Aorta (tissue), 5 donors: ENCODE measurements at regions not wholly inside any gene's neighbourhood (a gene's known extent, or its start where the extent isn't known, plus 50 kb on each side); places are given as distances from the start of the nearest gene placed in this dataset.
A peak's percentile ranks its signal among the peaks of the same experiment; 100 is the strongest.
"Not testable (repeated sequence)": the region's sequence is repeated elsewhere in the genome, so short reads cannot be mapped to it uniquely, and the experiment has no call there.

Source experiments
- ATAC-seq: fragments of 200-7000 bp; cut with Tn5 transposase; one replicate; pipeline ENCODE4 v1.9.1; 2022; ENCODE audit warnings: moderate library complexity; ENCODE audit not compliant: low FRiP score
- DNase-seq, 2 donors: peaks; one replicate each; pipeline ENCODE4 v3.0.0-alpha.2; 2020
- H3K27ac ChIP-seq, 2 donors: one replicate each; pipeline ENCODE4 v1.5.1; 2013; ENCODE audit warnings: low read length in 2 of 2, mild to moderate bottlenecking in 2 of 2, moderate library complexity in 2 of 2, control low read depth in 1 of 2, inconsistent platforms in 1 of 2, low read depth in 1 of 2
- H3K27me3 ChIP-seq, 2 donors: one replicate each; pipeline ENCODE4 v1.6.1; 2013; ENCODE audit warnings: control low read depth in 1 of 2, low read length in 1 of 2, mild to moderate bottlenecking in 1 of 2, moderate library complexity in 1 of 2; ENCODE audit not compliant: insufficient read depth in 2 of 2, control insufficient read depth in 1 of 2
- H3K36me3 ChIP-seq, 2 donors: one replicate each; pipeline ENCODE4 v1.6.1; 2013; ENCODE audit warnings: control low read depth in 1 of 2, low read length in 1 of 2, mild to moderate bottlenecking in 1 of 2; ENCODE audit not compliant: insufficient read depth in 2 of 2, control insufficient read depth in 1 of 2
- H3K4me1 ChIP-seq, 2 donors: one replicate each; pipeline ENCODE4 v1.6.1; 2013; ENCODE audit warnings: low read length in 2 of 2, control low read depth in 1 of 2, mild to moderate bottlenecking in 1 of 2, moderate library complexity in 1 of 2; ENCODE audit not compliant: insufficient read depth in 2 of 2, control insufficient read depth in 1 of 2
- H3K4me3 ChIP-seq, 2 donors: one replicate each; pipeline ENCODE4 v1.5.1; 2013; ENCODE audit warnings: low read length in 2 of 2, control low read depth in 1 of 2, mild to moderate bottlenecking in 1 of 2
- H3K9me3 ChIP-seq: one replicate; pipeline ENCODE4 v1.6.1; 2013; ENCODE audit warnings: mild to moderate bottlenecking, low read length; ENCODE audit not compliant: control insufficient read depth
- WGBS, 2 donors: extraction: QIAGEN DNeasy Blood & Tissue Kit; methylation state at CpG; one replicate each; pipeline ENCODE4 v1.1.7; 2013; 5-methylcytosine and 5-hydroxymethylcytosine counted together
- intact Hi-C, 2 donors: fragments of 100-400 bp; cut with DNase I; formaldehyde crosslinking; loops; one replicate each; pipeline versions ENCODE4 v1.14.2 to v1.15.0; 2022
- donor health status: healthy with polysubstance abuse.
- donor health status: Bipolar disorder and iron deficiency.
- donor health status: DM: no; HTN: no; CAD: no.
- donor health status: DM: no; HTN: no; CAD: no.
- donor health status: DM: yes; HTN: yes; CAD: no.

DNA sequence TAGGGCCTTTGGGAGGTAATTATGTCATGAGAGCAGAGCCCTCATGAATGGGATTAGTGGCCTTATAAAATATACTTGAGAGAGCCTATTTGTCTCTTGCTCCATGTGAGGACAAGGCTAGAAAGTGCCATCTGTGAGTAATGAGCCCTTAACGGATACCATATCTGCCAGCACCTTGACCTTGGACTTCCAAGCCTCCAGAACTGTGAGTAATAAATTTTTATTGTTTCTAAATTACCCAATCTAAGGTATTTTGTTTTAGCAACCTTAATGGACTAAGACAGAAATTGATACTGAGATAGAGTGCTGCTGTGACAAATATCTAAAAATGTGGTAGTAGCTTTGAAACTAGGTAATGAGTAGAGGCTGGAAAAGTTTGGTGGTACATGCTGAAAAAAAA, 285.0 kb upstream of the DIPK2B start:
- Histone ChIP-seq H3K36me3 (no peaks in the 10 kb centered on the region), H3K4me3 (no peak overlapping the region), H3K4me1 (no peaks in the 10 kb centered on the region), H3K27me3 (no peaks in the 10 kb centered on the region), H3K27ac (no peak overlapping the region), H3K9me3 (no peaks in the 10 kb centered on the region)
- intact Hi-C loops, result no loop called here
- WGBS, 2 donors, result 77 to 85% methylated on average over 1 of the region's 1 CpG
- ATAC-seq (no peak), DNase-seq (no peak)

DNA sequence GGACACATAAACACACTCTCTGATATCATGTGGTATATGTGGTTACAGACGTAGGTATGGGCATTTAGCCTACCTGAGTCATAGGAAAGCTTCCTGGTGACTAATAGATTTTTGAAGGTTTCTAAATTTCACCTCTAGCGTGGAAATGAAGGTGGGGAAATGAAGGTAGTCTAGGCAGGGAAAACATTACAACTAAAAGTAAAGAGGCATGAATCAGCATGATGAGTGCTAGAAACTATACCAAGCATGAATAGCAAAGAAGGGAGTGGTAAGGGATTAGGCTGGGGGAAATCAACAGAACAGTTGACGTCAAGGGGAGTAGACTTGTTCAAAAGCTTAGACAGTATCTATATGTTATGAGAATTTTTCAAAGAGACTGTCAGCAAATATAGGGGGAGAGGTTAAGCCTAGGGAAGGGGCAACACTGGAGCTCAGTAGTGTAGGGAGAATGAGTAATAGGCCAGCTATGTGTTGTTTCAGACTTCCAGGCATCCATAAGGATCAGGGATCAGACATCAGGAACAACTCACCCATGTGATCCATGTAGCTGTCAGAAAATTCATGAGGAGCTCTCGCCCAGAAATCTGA, 279.3 kb upstream of the DIPK2B start:
- Histone ChIP-seq H3K4me1 (peaks cover 0 to 6% of the 10 kb centered on the region in 2 donors), H3K27ac (no peak overlapping the region), H3K9me3 (no peaks in the 10 kb centered on the region), H3K4me3 (no peak overlapping the region), H3K36me3 (no peaks in the 10 kb centered on the region), H3K27me3 (no peaks in the 10 kb centered on the region)
- intact Hi-C loops, result no loop called here
- no peak for DNase-seq
- no peak for ATAC-seq
- WGBS, 2 donors, result 50 to 58% methylated on average over 4 of the region's 4 CpGs

- intact Hi-C loops, result no loop called here
- Histone ChIP-seq H3K36me3 (no peaks in the 10 kb centered on the region), H3K4me1 (peaks cover 0 to 6% of the 10 kb centered on the region in 2 donors), H3K4me3 (no peak overlapping the region), H3K9me3 (no peaks in the 10 kb centered on the region), H3K27me3 (no peaks in the 10 kb centered on the region), H3K27ac (peak overlapping the region in 1 of 2 donors; percentile 71)
- WGBS, 2 donors, result 38 to 56% methylated on average over 4 of the region's 4 CpGs
- ATAC-seq, result no peak
- DNase-seq, result no peak
Measured at GRCh38 chrX:45479196-45479834, 278.6 kb upstream of the DIPK2B start.

DNA sequence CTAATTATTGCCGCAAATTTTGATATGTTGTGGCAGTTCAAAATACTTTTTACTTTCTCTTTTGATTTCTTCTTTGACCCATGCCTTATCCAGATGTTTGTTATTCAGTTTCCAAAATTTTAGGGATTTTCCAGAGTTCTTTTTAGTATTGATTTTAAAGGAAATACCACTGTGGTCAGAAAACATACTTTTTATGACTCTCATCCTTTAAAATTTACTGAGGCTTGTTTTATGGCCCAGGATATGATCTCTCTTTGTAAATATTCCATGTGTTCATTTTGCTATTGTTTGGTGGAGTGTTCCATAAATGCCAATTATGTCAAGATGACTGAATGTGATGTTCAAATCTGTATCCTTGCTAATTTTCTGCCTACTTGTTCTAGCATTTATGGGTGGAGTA, 272.3 kb upstream of the DIPK2B start:
- Histone ChIP-seq H3K36me3 (no peaks in the 10 kb centered on the region), H3K27ac (no peak overlapping the region)

GRCh38 chrX:45467537-45467936, 266.9 kb upstream of the DIPK2B start:
- ATAC-seq, intact Hi-C loops, DNase-seq, H3K36me3 ChIP-seq, H3K9me3 ChIP-seq, H3K27ac ChIP-seq, H3K27me3 ChIP-seq, H3K4me1 ChIP-seq, H3K4me3 ChIP-seq: not testable (repeated sequence)
- 94% methylated on average over 6 of the region's 6 CpGs for WGBS, 2 donors

More for the DNA sequence above, 272.3 kb upstream of the DIPK2B start:
- no peaks in the 10 kb centered on the region for H3K9me3 ChIP-seq
- intact Hi-C loops, result no loop called here
- H3K4me3 ChIP-seq, result no peak overlapping the region
- no peaks in the 10 kb centered on the region for H3K27me3 ChIP-seq
- DNase-seq, result no peak
- no peaks in the 10 kb centered on the region for H3K4me1 ChIP-seq
- ATAC-seq, result no peak
- 69 to 94% methylated on average over 1 of the region's 1 CpG for WGBS, 2 donors

DNA sequence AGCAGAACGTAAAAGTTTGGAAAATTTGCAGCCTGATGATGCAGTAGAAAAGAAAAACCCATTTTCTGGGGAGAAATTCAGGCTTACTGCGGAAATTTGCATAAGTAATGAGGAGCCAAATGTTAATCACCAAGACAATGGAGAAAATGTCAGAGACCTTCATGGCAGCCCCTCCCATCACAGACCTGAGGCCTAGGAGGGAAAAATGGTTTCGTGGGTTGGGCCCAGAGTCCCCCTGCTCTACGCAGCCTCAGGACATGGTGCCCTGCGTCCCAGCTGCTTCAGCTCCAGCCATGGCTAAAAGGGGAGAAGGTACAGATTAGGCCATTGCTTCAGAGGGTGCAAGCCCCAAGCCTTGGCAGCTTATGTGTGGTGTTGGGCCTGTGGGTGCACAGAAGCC, 255.1 kb upstream of the DIPK2B start:
- H3K27ac ChIP-seq, H3K4me3 ChIP-seq, DNase-seq, H3K27me3 ChIP-seq, H3K9me3 ChIP-seq, ATAC-seq, intact Hi-C loops, H3K36me3 ChIP-seq, H3K4me1 ChIP-seq: not testable (repeated sequence)
- WGBS, 2 donors, result 63 to 94% methylated on average over 5 of the region's 5 CpGs

- intact Hi-C loops, result no loop called here
- Histone ChIP-seq H3K9me3 (no peaks in the 10 kb centered on the region), H3K36me3 (no peaks in the 10 kb centered on the region), H3K4me1 (no peaks in the 10 kb centered on the region), H3K27me3 (no peaks in the 10 kb centered on the region), H3K4me3 (no peak overlapping the region), H3K27ac (no peak overlapping the region)
- 84 to 100% methylated on average over 2 of the region's 2 CpGs for WGBS, 2 donors
- DNase-seq (no peak), ATAC-seq (no peak)
Measured at GRCh38 chrX:45454290-45454689, 253.6 kb upstream of the DIPK2B start.

DNA sequence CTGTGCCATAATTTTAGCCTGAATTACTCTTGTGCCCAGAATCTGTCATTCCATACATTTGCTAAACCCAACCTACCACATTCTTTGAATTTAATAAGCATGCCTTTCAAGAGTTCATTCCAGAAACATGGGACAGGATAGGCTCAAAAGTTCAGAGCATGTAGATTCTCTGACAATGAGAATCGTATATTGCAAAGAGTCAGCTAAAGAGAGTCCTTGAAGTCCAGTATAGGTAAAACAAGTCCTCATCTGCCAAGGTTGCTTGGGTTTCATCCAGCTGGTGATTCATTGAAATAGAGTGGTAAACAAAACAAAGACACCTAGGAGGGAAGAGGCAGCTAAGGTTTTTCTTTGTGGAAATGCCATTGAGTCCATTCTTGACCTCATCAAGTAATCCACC, 249.3 kb upstream of the DIPK2B start:
- H3K36me3 ChIP-seq, result no peaks in the 10 kb centered on the region
- intact Hi-C loops, result no loop called here
- H3K4me1 ChIP-seq, result no peaks in the 10 kb centered on the region
- no peaks in the 10 kb centered on the region for H3K27me3 ChIP-seq
- WGBS, 2 donors, result 34 to 36% methylated on average over 1 of the region's 1 CpG
- H3K4me3 ChIP-seq, result no peak overlapping the region
- DNase-seq (no peak), ATAC-seq (no peak)
- no peaks in the 10 kb centered on the region for H3K9me3 ChIP-seq
- H3K27ac ChIP-seq, result no peak overlapping the region

GRCh38 chrX:45447995-45448394, 247.3 kb upstream of the DIPK2B start:
- intact Hi-C loops, result no loop called here
- no peaks in the 10 kb centered on the region for H3K36me3 ChIP-seq
- ATAC-seq (no peak), DNase-seq (no peak)
- no peaks in the 10 kb centered on the region for H3K9me3 ChIP-seq
- no peak overlapping the region for H3K27ac ChIP-seq
- no peaks in the 10 kb centered on the region for H3K4me1 ChIP-seq
- H3K27me3 ChIP-seq, result no peaks in the 10 kb centered on the region
- no peak overlapping the region for H3K4me3 ChIP-seq
